H9 (cell line): ENCODE measurements at regions not wholly inside any gene's neighbourhood (a gene's known extent, or its start where the extent isn't known, plus 50 kb on each side); places are given as distances from the start of the nearest gene placed in this dataset.

ENCODE experiments used
- DNase-seq: peaks from one replicate; pipeline ENCODE4 v3.0.0-alpha.2; 2017
- H2AFZ ChIP-seq: one replicate; pipeline ENCODE4 v1.6.1; 2013; ENCODE audit warnings: mild to moderate bottlenecking, low read length, control low read depth, moderate library complexity
- H2AK5ac ChIP-seq: 2 replicates; pipeline ENCODE4 v1.6.1; 2013; ENCODE audit warnings: low read length, control low read depth, mixed read lengths; ENCODE audit not compliant: insufficient read length
- H2BK120ac ChIP-seq: one replicate; pipeline ENCODE4 v1.6.1; 2013; ENCODE audit warnings: low read depth, mild to moderate bottlenecking, low read length, control low read depth, inconsistent platforms; ENCODE audit not compliant: poor library complexity, severe bottlenecking
- H2BK12ac ChIP-seq: 2 replicates; pipeline ENCODE4 v1.6.1; 2013; ENCODE audit warnings: low read length, control low read depth, mixed read lengths, low read depth; ENCODE audit not compliant: insufficient read length
- H2BK15ac ChIP-seq: 2 replicates; pipeline ENCODE4 v1.6.1; 2013; ENCODE audit warnings: low read depth, low read length, control low read depth
- H2BK20ac ChIP-seq: one replicate; pipeline ENCODE4 v1.6.1; 2013; ENCODE audit warnings: low read depth, mild to moderate bottlenecking, low read length, control low read depth, inconsistent platforms; ENCODE audit not compliant: poor library complexity, severe bottlenecking
- H2BK5ac ChIP-seq: 2 replicates; pipeline ENCODE4 v1.6.1; 2013; ENCODE audit warnings: low read length, control low read depth, mixed read lengths; ENCODE audit not compliant: insufficient read length
- H3K14ac ChIP-seq: 2 replicates; pipeline ENCODE4 v1.6.1; 2013; ENCODE audit warnings: low read length, control low read depth; ENCODE audit not compliant: insufficient read depth
- H3K18ac ChIP-seq: 2 replicates; pipeline ENCODE4 v1.6.1; 2013; ENCODE audit warnings: low read depth, mild to moderate bottlenecking, mixed read lengths, low read length, control low read depth; ENCODE audit not compliant: insufficient read length
- H3K23ac ChIP-seq: 2 replicates; pipeline ENCODE4 v1.6.1; 2013; ENCODE audit warnings: low read length, control low read depth, mixed read lengths, low read depth; ENCODE audit not compliant: insufficient read length
- H3K23me2 ChIP-seq: 2 replicates; pipeline ENCODE4 v1.6.1; 2013; ENCODE audit warnings: low read depth, mild to moderate bottlenecking, mixed read lengths, low read length, control low read depth; ENCODE audit not compliant: insufficient read length, poor library complexity, severe bottlenecking
- H3K27ac ChIP-seq: 2 replicates; pipeline ENCODE4 v1.5.1; 2013; ENCODE audit warnings: low read length, control low read depth, mixed read lengths, low read depth; ENCODE audit not compliant: insufficient read length
- H3K27me3 ChIP-seq: 2 replicates; pipeline ENCODE4 v1.6.1; 2013; ENCODE audit warnings: low read length, control low read depth, inconsistent platforms; ENCODE audit not compliant: insufficient read depth
- H3K4ac ChIP-seq: 2 replicates; pipeline ENCODE4 v1.6.1; 2013; ENCODE audit warnings: low read depth, mild to moderate bottlenecking, control low read depth, inconsistent platforms, low read length, moderate library complexity
- H3K4me1 ChIP-seq: 2 replicates; pipeline ENCODE4 v1.6.1; 2013; ENCODE audit warnings: low read length, control low read depth, inconsistent platforms; ENCODE audit not compliant: insufficient read depth
- H3K4me2 ChIP-seq: 2 replicates; pipeline ENCODE4 v1.6.1; 2013; ENCODE audit warnings: low read length, control low read depth, mixed read lengths; ENCODE audit not compliant: insufficient read length, insufficient read depth
- H3K56ac ChIP-seq: 2 replicates; pipeline ENCODE4 v1.6.1; 2013; ENCODE audit warnings: low read depth, mild to moderate bottlenecking, mixed read lengths, low read length, control low read depth; ENCODE audit not compliant: insufficient read length
- H3K79me1 ChIP-seq: 2 replicates; pipeline ENCODE4 v1.6.1; 2013; ENCODE audit warnings: low read depth, mild to moderate bottlenecking, moderate library complexity, low read length, control low read depth, inconsistent platforms; ENCODE audit not compliant: insufficient read depth, poor library complexity, severe bottlenecking
- H3K79me2 ChIP-seq: 2 replicates; pipeline ENCODE4 v1.6.1; 2013; ENCODE audit warnings: low read length, control low read depth, inconsistent platforms; ENCODE audit not compliant: insufficient read depth
- H3K9ac ChIP-seq: 2 replicates; pipeline ENCODE4 v1.6.1; 2013; ENCODE audit warnings: low read length, control low read depth, mixed read lengths; ENCODE audit not compliant: insufficient read length; ENCODE audit errors: extremely low read depth
- H3K9me3 ChIP-seq: one replicate; pipeline ENCODE4 v1.6.1; 2013; ENCODE audit warnings: low read depth, low read length, inconsistent platforms; ENCODE audit not compliant: control insufficient read depth
- H3T11ph ChIP-seq: one replicate; pipeline ENCODE4 v1.6.1; 2013; ENCODE audit warnings: mild to moderate bottlenecking, low read length, control low read depth, inconsistent platforms
- H4K20me1 ChIP-seq: one replicate; pipeline ENCODE4 v1.6.1; 2013; ENCODE audit not compliant: control insufficient read depth, insufficient read length, insufficient read depth
- H4K5ac ChIP-seq: 2 replicates; pipeline ENCODE4 v1.6.1; 2013; ENCODE audit warnings: low read depth, mild to moderate bottlenecking, mixed read lengths, low read length, control low read depth; ENCODE audit not compliant: insufficient read length
- H4K8ac ChIP-seq: replicated peaks from 2 replicates; pipeline ENCODE4 v1.6.1; 2013; ENCODE audit warnings: low read length, control low read depth, mixed read lengths, low read depth; ENCODE audit not compliant: insufficient read length
- H4K91ac ChIP-seq: 2 replicates; pipeline ENCODE4 v1.6.1; 2013; ENCODE audit warnings: low read depth, mild to moderate bottlenecking, moderate library complexity, mixed read lengths, low read length, control low read depth; ENCODE audit not compliant: insufficient read length
- H3K27ac Mint-ChIP-seq, 3 experiments: 2 replicates in 2 of 3; 3 replicates in 1 of 3; pipeline ENCODE4 v1.8.0; 2020 to 2021; ENCODE audit warnings: mixed read lengths in 3 of 3, mild to moderate bottlenecking in 1 of 3, moderate library complexity in 1 of 3
- H3K27me3 Mint-ChIP-seq: 2 replicates; pipeline ENCODE4 v1.8.0; 2021; ENCODE audit warnings: low read depth, mild to moderate bottlenecking, moderate library complexity, mixed read lengths
- H3K36me3 Mint-ChIP-seq, 3 experiments: 2 replicates in 2 of 3; 3 replicates in 1 of 3; pipeline ENCODE4 v1.8.0; 2020 to 2021; ENCODE audit warnings: low read depth in 3 of 3, mixed read lengths in 3 of 3; ENCODE audit not compliant: insufficient read depth in 1 of 3
- H3K4me1 Mint-ChIP-seq, 2 experiments: 2 replicates each; pipeline ENCODE4 v1.8.0; 2020; ENCODE audit warnings: mixed read lengths in 2 of 2
- H3K4me3 Mint-ChIP-seq, 2 experiments: 2 replicates in 1 of 2; 3 replicates in 1 of 2; pipeline ENCODE4 v1.8.0; 2020 to 2021; ENCODE audit warnings: mild to moderate bottlenecking in 2 of 2, mixed read lengths in 2 of 2, moderate library complexity in 1 of 2
- H3K9me3 Mint-ChIP-seq, 2 experiments: 2 replicates in 1 of 2; 3 replicates in 1 of 2; pipeline ENCODE4 v1.8.0; 2020; ENCODE audit warnings: mild to moderate bottlenecking in 2 of 2, mixed read lengths in 2 of 2, moderate library complexity in 1 of 2
- CTCF ChIP-seq: fragments of 200-600 bp; sonication (generic); conservative IDR thresholded peaks from 3 replicates; pipeline ENCODE4 v1.8.0; 2021; ENCODE audit warnings: antibody characterized with exemption, mild to moderate bottlenecking
- WGBS: extraction: QIAGEN DNeasy Blood & Tissue Kit; methylation state at CpG from one replicate; pipeline ENCODE4 v1.1.7; 2013; ENCODE audit warnings: missing lambda C conversion rate, low lambda C conversion rate, mixed read lengths; ENCODE audit not compliant: insufficient read length; ENCODE audit errors: extremely low coverage; 5-methylcytosine and 5-hydroxymethylcytosine counted together

- H2BK15ac ChIP-seq: no peak overlapping the region
- no peak overlapping the region for H2BK12ac ChIP-seq
- H3K36me3 Mint-ChIP-seq: peaks cover 32 to 38% (median 34%) of the 10 kb centered on the region in 3 experiments
- H2AFZ ChIP-seq: no peak overlapping the region
- no peaks in the 10 kb centered on the region for H3K4me1 ChIP-seq
- no peak overlapping the region for H3T11ph ChIP-seq
- H3K27ac Mint-ChIP-seq: peak overlapping the region in 1 of 3 experiments; percentile 82; a peak in 1 of 7 replicates
- no peak overlapping the region for H3K4me2 ChIP-seq
- no peaks in the 10 kb centered on the region for H4K20me1 ChIP-seq
- H3K23me2 ChIP-seq: peaks cover under 1% of the 10 kb centered on the region
- no peak overlapping the region for H3K4me3 Mint-ChIP-seq
- no peak overlapping the region for H4K8ac ChIP-seq
- no peaks in the 10 kb centered on the region for H3K79me1 ChIP-seq
- no peak overlapping the region for H4K91ac ChIP-seq
- peaks cover 0 to 3% of the 10 kb centered on the region in 2 experiments; a peak in 1 of 5 replicates for H3K9me3 Mint-ChIP-seq
- no peak for DNase-seq
- H3K9me3 ChIP-seq: no peaks in the 10 kb centered on the region
- H3K79me2 ChIP-seq: peaks cover 2% of the 10 kb centered on the region; the same call in 1 of the 2 replicates
- H4K5ac ChIP-seq: no peak overlapping the region
- H3K4me1 Mint-ChIP-seq: peaks cover 35 to 39% of the 10 kb centered on the region in 2 experiments
- H3K23ac ChIP-seq: no peak overlapping the region
- H3K9ac ChIP-seq: no peak overlapping the region
- TF ChIP-seq CTCF: no peak
- no peak overlapping the region for H3K4ac ChIP-seq
- H3K18ac ChIP-seq: no peak overlapping the region
- no peak overlapping the region for H2BK5ac ChIP-seq
- H2BK20ac ChIP-seq: no peak overlapping the region
- no peak overlapping the region for H2BK120ac ChIP-seq
- no peak overlapping the region for H2AK5ac ChIP-seq
- no peak overlapping the region for H3K14ac ChIP-seq
- H3K27me3 ChIP-seq: no peaks in the 10 kb centered on the region
- peaks cover 14% of the 10 kb centered on the region for H3K27me3 Mint-ChIP-seq
- H3K27ac ChIP-seq: no peak overlapping the region
- WGBS: no CpG with 5 or more reads among the region's 3 CpGs
- no peak overlapping the region for H3K56ac ChIP-seq
These were observed 63.2 kb downstream of the TEX13C start for GRCh38 chrX:125382889-125383288.
